GM19438 (cell line): ENCODE measurements at regions not wholly inside any gene's neighbourhood (a gene's known extent, or its start where the extent isn't known, plus 50 kb on each side); places are given as distances from the start of the nearest gene placed in this dataset.
"Not testable (repeated sequence)": the region's sequence is repeated elsewhere in the genome, so short reads cannot be mapped to it uniquely, and the experiment has no call there.

Experiments
- ATAC-seq: cut with Tn5 transposase; IDR thresholded peaks from one replicate; pipeline ENCODE4 v1.9.1; 2021; ENCODE audit warnings: low read depth; ENCODE audit not compliant: unreplicated experiment

DNA sequence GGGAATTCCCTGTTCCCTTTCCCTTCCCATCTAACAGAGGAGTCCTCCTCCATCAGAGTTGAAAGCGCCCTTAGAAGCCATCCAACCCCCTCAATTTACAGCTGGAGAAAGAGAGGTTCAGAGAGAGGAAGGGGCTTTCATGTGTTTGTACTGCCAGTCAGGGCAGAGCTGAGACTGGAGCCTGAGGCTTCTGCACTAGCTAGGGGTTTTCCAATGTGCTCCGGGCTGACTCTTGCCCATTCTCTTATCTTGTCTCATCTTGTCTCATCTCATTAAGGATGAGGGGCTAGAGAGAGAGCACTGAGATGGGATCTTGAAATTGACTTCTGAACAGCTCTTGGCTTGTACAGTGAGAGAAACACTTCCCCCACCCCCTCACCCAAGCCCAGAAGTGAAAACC, 67.4 kb upstream of the SHB start:
- no peak for ATAC-seq

- no peak for ATAC-seq
Observed at GRCh38 chr9:38134611-38135237, 65.7 kb upstream of the SHB start.

- ATAC-seq: no peak
Observed at GRCh38 chr9:38133595-38133994, 64.6 kb upstream of the SHB start.

GRCh38 chr9:38132956-38133355, 63.9 kb upstream of the SHB start:
- no peak for ATAC-seq

GRCh38 chr9:38131729-38132128, 62.7 kb upstream of the SHB start:
- no peak for ATAC-seq

DNA sequence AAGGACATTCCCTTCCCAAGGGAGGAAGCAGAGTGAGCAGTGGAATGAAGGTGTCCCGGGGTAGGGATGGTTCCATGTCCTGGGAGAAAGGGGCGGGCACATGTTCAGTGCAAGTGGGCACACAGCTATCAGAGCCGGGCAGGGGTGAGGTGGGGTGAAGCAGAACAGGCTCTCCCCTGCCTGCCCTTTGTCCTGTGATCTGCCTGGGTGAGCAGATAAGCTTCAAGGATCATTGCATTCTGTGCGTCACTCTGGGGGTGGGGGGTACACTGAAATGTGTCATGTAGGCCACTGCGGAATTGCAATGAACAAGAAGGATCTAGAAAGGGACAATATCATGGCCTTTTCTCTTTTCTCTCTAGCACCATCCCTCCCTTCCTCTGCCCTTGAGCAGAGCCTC, 61.7 kb upstream of the SHB start:
- ATAC-seq: no peak

DNA sequence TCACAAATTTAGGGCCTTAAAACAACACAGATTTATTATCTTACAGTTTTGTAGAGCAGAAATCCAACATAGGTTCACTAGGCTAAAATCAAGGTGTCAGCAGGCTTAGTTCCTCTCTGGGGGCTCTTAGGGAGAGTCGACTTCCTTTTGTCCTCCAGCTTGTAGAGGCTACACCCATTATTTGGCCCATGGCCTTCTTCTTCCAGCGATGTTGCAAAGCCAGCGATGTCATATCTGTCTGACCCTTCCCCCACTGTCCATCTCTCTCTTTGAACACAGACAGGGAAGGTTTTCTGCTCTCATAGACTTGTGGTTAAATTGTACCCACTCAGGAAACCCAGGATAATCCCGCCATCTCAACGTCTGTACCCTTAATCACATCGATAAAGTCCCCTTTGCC, 60.3 kb upstream of the SHB start:
- ATAC-seq: no peak

DNA sequence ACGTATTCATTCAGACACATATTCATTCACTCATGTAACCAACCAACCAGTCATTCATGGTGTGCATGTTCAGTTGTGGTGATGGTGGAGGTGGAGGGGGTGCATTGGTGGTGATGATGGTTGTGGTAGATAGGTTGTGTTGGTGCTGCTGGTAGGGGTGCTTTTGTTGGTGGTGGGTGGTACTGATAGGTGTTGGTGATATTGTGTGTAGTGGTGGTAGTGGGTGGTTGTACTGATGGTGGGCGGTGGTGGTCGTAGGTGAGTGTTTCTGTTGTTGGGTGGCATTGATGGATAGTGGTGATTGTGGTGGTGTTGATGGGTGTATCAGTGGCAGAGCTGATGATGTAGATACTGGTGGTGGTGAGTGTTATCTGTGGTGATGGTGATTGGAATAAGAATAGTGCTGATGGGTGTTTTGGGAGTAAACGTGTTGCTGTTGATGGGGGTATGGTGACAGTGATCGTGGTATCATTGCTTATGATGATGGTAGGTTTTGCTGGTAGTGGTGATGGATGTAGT, 59.8 kb upstream of the SHB start:
- ATAC-seq: no peak

DNA sequence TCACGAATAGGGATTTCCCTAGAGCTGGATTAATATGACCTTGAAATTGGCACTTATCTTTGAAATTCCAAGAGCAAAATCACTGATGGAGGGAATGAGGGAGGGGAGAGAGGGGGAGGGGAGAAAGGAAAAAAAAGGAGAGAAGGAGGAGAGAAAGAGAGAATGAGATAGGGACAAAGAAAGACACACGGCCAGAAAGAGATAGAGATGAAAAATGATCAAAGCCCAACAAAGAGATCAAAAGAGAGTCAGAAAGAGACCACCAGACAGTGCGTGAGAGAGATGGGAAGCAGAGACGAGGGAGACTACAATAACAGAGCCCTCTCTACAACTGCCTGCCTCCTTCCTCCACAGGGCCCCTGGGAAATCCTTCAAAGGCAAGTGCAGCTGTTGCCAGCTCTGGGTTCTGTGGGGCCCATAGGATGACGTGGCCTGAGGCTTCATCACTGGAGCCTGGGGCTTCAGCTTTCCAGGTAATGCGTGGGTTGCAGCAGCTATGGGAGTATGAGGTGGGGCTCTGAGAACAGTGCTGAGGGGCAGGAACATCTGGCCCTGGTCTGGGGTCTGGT, 58.3 kb upstream of the SHB start:
- ATAC-seq: no peak

- no peak for ATAC-seq
Observed at GRCh38 chr9:38126730-38127129, 57.7 kb upstream of the SHB start.

GRCh38 chr9:38125889-38126288, 56.9 kb upstream of the SHB start:
- no peak for ATAC-seq

DNA sequence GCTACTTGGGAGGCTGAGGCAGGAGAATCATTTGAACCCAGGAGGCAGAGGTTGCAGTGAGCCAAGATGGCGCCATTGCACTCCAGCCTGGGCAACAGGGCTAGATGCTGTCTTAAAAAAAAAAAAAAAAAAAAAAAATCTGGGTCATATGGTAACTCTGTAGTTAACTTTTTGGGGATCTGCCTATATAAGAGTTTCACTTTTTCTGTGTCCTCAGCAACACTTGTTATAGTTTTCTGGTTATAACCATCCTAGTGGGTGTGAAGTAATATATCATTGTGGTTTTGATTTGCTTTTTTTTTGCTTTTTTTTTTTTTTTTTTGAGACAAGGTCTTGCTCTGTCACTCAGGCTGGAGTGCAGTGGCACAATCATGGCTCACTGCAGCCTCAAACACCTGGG, 54.3 kb upstream of the SHB start:
- ATAC-seq: not testable (repeated sequence)

DNA sequence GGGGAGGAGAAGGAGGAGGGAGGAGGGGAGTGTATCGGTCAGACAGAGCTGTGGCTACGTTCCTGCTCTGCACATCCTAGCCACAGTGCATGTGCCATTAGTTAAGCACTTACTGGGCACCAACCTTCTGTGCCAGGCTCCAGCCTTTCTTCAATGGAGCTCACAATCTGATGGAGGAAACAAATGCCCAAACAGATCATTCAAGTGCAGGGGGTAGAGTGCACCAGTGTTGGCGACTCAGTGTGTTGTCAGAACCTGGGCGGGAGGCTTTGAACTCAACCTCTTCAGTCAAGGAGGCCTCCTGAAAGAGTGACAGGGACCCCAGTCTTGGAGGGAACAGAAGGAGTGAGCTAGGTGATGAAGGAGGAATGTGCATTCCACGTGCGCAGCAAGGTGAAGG, 51.9 kb upstream of the SHB start:
- no peak for ATAC-seq

DNA sequence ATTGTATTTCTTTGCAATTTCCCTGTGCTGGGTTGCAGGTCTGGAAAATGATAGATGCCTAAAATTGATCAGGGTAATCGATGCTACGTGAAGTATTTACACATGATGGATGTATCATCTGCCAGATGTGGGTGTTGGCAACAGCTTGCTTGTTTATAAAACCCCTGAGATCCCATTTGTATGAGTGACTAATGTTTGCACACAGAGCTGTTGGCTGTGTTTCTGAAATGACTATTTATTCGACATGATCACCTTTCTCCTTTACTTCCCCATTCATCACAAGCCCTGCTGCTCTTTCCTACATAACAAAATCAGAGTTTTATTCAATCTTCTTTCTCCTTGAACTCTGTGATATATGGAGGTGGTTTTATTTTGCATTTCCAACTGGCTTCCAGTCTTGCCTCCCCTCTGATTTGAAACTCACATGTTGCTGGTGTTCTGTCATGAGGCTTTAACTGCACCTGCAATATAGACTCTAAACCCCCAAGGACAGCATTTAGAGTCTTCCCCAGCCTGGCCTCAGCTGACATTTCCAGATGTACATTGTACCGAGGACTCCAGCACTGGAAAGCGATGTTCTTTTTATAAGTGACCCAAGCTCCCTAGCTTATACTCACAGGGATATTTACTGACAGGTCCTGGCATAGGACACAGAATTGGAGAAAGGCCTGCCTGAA, 50.7 kb upstream of the SHB start:
- no peak for ATAC-seq

DNA sequence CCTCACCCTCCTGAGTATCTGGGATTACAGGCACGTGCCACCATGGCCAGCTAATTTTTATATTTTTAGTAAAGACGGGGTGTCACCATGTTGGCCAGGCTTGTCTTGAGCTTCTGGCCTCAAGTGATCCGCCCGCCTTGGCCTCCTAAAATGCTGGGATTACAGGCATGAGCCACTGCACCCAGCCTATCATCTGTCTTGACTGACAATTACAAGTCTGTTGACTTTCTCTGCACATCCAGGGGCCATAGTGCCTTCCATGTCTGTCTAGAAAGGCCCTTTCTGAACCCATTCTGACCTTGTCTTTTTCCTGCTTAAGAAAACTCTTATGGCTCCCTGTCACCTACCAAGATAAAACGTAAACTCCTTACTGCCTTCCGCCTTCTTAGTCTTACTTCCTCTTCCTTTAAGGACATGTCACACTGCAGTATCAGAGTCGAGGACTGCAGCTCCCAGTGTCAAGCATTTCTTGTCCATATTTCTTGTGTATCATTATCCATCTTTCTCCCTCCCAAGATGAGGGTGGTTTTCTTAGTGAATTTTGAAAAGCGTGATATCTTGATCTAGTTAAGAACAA, 49.9 kb upstream of the SHB start:
- ATAC-seq: no peak
